Upper lobe of left lung (tissue), 4 donors: ENCODE measurements at regions not wholly inside any gene's neighbourhood (a gene's known extent, or its start where the extent isn't known, plus 50 kb on each side); places are given as distances from the start of the nearest gene placed in this dataset.

Experiments
- POLR2A ChIP-seq, 4 donors: fragments of 450-650 bp; IDR thresholded peaks; one replicate each; pipeline ENCODE4 v1.5.1; 2016 to 2017; ENCODE audit warnings: antibody characterized with exemption in 4 of 4, mild to moderate bottlenecking in 2 of 4
- TF ChIP-seq, protein P1 (sequence below), 6 experiments: fragments of 450-650 bp in 4 of 6; fragments of 200-600 bp in 2 of 6; sonication (generic) in 2 of 6; IDR thresholded peaks; one replicate each; pipeline ENCODE4 v1.5.1; 2016 to 2019; ENCODE audit warnings: antibody characterized with exemption in 6 of 6

DNA sequence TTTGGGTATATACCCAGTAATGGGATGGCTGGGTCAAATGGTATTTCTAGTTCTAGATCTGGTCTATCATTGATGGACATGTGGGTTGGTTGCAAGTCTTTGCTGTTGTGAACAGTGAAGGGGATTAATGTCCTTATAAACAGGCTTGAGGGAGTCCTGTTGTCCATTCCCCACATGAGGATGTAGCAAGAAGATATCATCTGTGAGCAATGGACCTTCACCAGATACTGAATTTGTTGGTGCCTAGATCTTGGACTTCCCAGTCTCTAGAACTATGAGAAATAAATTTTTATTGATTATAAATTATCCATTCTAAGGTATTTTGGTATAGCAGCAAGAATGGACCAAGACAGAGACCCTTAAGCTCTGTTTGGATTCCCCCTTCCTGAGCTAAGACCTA is 72.2 kb upstream of the RELN start:
- no peak for TF ChIP-seq POLR2A (IDR thresholded peaks at IDR 0.05)
- TF ChIP-seq, protein P1, sequence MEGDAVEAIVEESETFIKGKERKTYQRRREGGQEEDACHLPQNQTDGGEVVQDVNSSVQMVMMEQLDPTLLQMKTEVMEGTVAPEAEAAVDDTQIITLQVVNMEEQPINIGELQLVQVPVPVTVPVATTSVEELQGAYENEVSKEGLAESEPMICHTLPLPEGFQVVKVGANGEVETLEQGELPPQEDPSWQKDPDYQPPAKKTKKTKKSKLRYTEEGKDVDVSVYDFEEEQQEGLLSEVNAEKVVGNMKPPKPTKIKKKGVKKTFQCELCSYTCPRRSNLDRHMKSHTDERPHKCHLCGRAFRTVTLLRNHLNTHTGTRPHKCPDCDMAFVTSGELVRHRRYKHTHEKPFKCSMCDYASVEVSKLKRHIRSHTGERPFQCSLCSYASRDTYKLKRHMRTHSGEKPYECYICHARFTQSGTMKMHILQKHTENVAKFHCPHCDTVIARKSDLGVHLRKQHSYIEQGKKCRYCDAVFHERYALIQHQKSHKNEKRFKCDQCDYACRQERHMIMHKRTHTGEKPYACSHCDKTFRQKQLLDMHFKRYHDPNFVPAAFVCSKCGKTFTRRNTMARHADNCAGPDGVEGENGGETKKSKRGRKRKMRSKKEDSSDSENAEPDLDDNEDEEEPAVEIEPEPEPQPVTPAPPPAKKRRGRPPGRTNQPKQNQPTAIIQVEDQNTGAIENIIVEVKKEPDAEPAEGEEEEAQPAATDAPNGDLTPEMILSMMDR (IDR thresholded peaks at IDR 0.05) = no peak
